Duodenal mucosa (tissue), 2 donors: ENCODE measurements at regions not wholly inside any gene's neighbourhood (a gene's known extent, or its start where the extent isn't known, plus 50 kb on each side); places are given as distances from the start of the nearest gene placed in this dataset.

ENCODE experiments used
- H3K27ac ChIP-seq: one replicate; pipeline ENCODE4 v1.7.0; 2013; ENCODE audit warnings: low read depth, low read length
- H3K27me3 ChIP-seq, 2 donors: one replicate each; pipeline ENCODE4 v1.7.0; 2013; ENCODE audit warnings: low read length in 2 of 2, control low read depth in 1 of 2; ENCODE audit not compliant: insufficient read depth in 2 of 2, control insufficient read depth in 1 of 2
- H3K36me3 ChIP-seq, 2 donors: one replicate each; pipeline ENCODE4 v1.7.0; 2013; ENCODE audit warnings: low read length in 2 of 2, control low read depth in 1 of 2; ENCODE audit not compliant: insufficient read depth in 2 of 2, control insufficient read depth in 1 of 2
- H3K4me1 ChIP-seq, 2 donors: one replicate each; pipeline ENCODE4 v1.7.0; 2013; ENCODE audit warnings: low read length in 2 of 2, control low read depth in 1 of 2; ENCODE audit not compliant: insufficient read depth in 2 of 2, control insufficient read depth in 1 of 2
- H3K4me3 ChIP-seq, 2 donors: one replicate each; pipeline ENCODE4 v1.7.0; 2013; ENCODE audit warnings: low read length in 2 of 2, low read depth in 1 of 2
- H3K9ac ChIP-seq, 2 donors: one replicate each; pipeline ENCODE4 v1.7.0; 2013; ENCODE audit warnings: low read length in 2 of 2, low read depth in 1 of 2
- H3K9me3 ChIP-seq, 2 donors: one replicate each; pipeline ENCODE4 v1.7.0; 2013; ENCODE audit warnings: low read length in 2 of 2, control low read depth in 1 of 2; ENCODE audit not compliant: control insufficient read depth in 1 of 2

GRCh38 chr2:21761361-21761760 lies 637.6 kb downstream of the TDRD15 start:
- no peaks in the 10 kb centered on the region for H3K27me3 ChIP-seq
- no peaks in the 10 kb centered on the region for H3K4me1 ChIP-seq
- H3K36me3 ChIP-seq, result no peaks in the 10 kb centered on the region
- no peak overlapping the region for H3K9ac ChIP-seq
- H3K4me3 ChIP-seq, result no peak overlapping the region
- no peak overlapping the region for H3K27ac ChIP-seq
- H3K9me3 ChIP-seq, result peaks cover 0 to 5% of the 10 kb centered on the region in 2 donors

GRCh38 chr2:21763501-21763900 lies 639.7 kb downstream of the TDRD15 start:
- Histone ChIP-seq H3K27me3 (no peaks in the 10 kb centered on the region), H3K27ac (no peak overlapping the region), H3K36me3 (no peaks in the 10 kb centered on the region), H3K9me3 (no peaks in the 10 kb centered on the region), H3K9ac (no peak overlapping the region), H3K4me1 (no peaks in the 10 kb centered on the region), H3K4me3 (no peak overlapping the region)

- no peaks in the 10 kb centered on the region for H3K27me3 ChIP-seq
Observed at GRCh38 chr2:21770787-21771186, 647.0 kb downstream of the TDRD15 start.

GRCh38 chr2:21772624-21773023 lies 648.9 kb downstream of the TDRD15 start:
- H3K9me3 ChIP-seq, result no peaks in the 10 kb centered on the region
- no peaks in the 10 kb centered on the region for H3K36me3 ChIP-seq
- no peak overlapping the region for H3K4me3 ChIP-seq
- H3K9ac ChIP-seq, result no peak overlapping the region
- H3K27me3 ChIP-seq, result no peaks in the 10 kb centered on the region
- H3K4me1 ChIP-seq, result no peaks in the 10 kb centered on the region
- H3K27ac ChIP-seq, result no peak overlapping the region

More at GRCh38 chr2:21770787-21771186, 647.0 kb downstream of the TDRD15 start:
- Histone ChIP-seq H3K4me3 (no peak overlapping the region), H3K27ac (no peak overlapping the region), H3K9me3 (no peaks in the 10 kb centered on the region), H3K4me1 (no peaks in the 10 kb centered on the region), H3K9ac (no peak overlapping the region), H3K36me3 (no peaks in the 10 kb centered on the region)

GRCh38 chr2:21773168-21773567 lies 649.4 kb downstream of the TDRD15 start:
- H3K27me3 ChIP-seq, result no peaks in the 10 kb centered on the region
- H3K9ac ChIP-seq, result no peak overlapping the region
- peaks cover 0 to 3% of the 10 kb centered on the region in 2 donors for H3K9me3 ChIP-seq
- no peaks in the 10 kb centered on the region for H3K4me1 ChIP-seq
- H3K27ac ChIP-seq, result no peak overlapping the region
- H3K36me3 ChIP-seq, result no peaks in the 10 kb centered on the region
- H3K4me3 ChIP-seq, result no peak overlapping the region

GRCh38 chr2:21774691-21775368 lies 651.1 kb downstream of the TDRD15 start:
- Histone ChIP-seq H3K27me3 (no peaks in the 10 kb centered on the region), H3K9ac (no peak overlapping the region), H3K9me3 (peaks cover 0 to 3% of the 10 kb centered on the region in 2 donors), H3K36me3 (no peaks in the 10 kb centered on the region), H3K4me1 (no peaks in the 10 kb centered on the region), H3K27ac (no peak overlapping the region), H3K4me3 (no peak overlapping the region)

GRCh38 chr2:21779786-21780185 lies 656.0 kb downstream of the TDRD15 start:
- Histone ChIP-seq H3K27ac (no peak overlapping the region), H3K36me3 (no peaks in the 10 kb centered on the region)

GRCh38 chr2:21781962-21782361 lies 658.2 kb downstream of the TDRD15 start:
- Histone ChIP-seq H3K4me1 (no peaks in the 10 kb centered on the region), H3K36me3 (no peaks in the 10 kb centered on the region), H3K27ac (no peak overlapping the region), H3K9me3 (peaks cover 0 to 8% of the 10 kb centered on the region in 2 donors), H3K4me3 (no peak overlapping the region), H3K27me3 (no peaks in the 10 kb centered on the region), H3K9ac (no peak overlapping the region)

More at GRCh38 chr2:21779786-21780185, 656.0 kb downstream of the TDRD15 start:
- no peaks in the 10 kb centered on the region for H3K4me1 ChIP-seq
- no peak overlapping the region for H3K9ac ChIP-seq
- H3K27me3 ChIP-seq, result no peaks in the 10 kb centered on the region
- H3K4me3 ChIP-seq, result no peak overlapping the region
- H3K9me3 ChIP-seq, result peaks cover 0 to 8% of the 10 kb centered on the region in 2 donors

GRCh38 chr2:21782866-21783265 lies 659.1 kb downstream of the TDRD15 start:
- H3K27me3 ChIP-seq, result no peaks in the 10 kb centered on the region
- H3K9ac ChIP-seq, result no peak overlapping the region
- H3K36me3 ChIP-seq, result no peaks in the 10 kb centered on the region
- H3K27ac ChIP-seq, result no peak overlapping the region
- H3K4me3 ChIP-seq, result no peak overlapping the region
- H3K4me1 ChIP-seq, result no peaks in the 10 kb centered on the region
- H3K9me3 ChIP-seq, result peaks cover 0 to 5% of the 10 kb centered on the region in 2 donors

- H3K27ac ChIP-seq, result no peak overlapping the region
- H3K36me3 ChIP-seq, result no peaks in the 10 kb centered on the region
- H3K9ac ChIP-seq, result no peak overlapping the region
Observed at GRCh38 chr2:21787941-21788340, 664.2 kb downstream of the TDRD15 start.

More at GRCh38 chr2:21787941-21788340, 664.2 kb downstream of the TDRD15 start:
- H3K4me1 ChIP-seq, result no peaks in the 10 kb centered on the region
- H3K9me3 ChIP-seq, result no peaks in the 10 kb centered on the region
- H3K27me3 ChIP-seq, result no peaks in the 10 kb centered on the region
- no peak overlapping the region for H3K4me3 ChIP-seq
